ENCODE measurements at regions not wholly inside any gene's neighbourhood (a gene's known extent, or its start where the extent isn't known, plus 50 kb on each side); places are given as distances from the start of the nearest gene placed in this dataset.
"Not testable (repeated sequence)": the region's sequence is repeated elsewhere in the genome, so short reads cannot be mapped to it uniquely, and the experiment has no call there.

DNA sequence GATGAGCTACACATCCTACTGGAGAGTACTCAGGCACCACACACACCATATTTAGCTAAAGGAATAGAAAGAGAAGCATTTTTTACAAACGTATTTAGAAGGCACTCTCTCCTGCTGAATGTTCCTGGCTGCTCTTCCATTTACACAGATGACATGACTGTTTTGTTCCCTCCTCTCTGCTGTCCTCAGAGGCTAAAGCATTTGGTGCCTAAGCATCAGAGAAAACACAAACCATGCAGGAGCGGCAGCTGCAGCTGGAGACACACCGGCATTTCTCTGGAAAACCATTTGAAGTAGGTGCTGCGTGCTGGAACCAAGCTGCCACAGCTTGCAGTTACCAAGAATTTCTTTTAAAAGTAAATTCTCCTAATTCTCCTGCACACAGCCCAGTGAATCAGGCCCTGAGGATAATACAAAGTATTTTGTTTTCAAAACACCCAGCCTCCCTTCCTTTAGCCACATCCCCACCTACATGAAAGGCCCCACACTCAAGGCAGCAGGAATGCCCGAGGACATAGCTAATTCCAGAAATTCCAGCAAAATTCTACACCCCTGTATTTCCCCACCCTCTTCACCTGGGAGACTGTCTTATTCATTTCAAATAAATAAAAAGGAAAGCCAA is 488.9 kb upstream of the SOX11 start:
- no peaks in the 10 kb centered on the region for H3K36me3 ChIP-seq (ENCODE audit: control insufficient read depth, insufficient read depth, low read length)
- DNase-seq (ENCODE audit: low read depth): no peak
- CTCF ChIA-PET: no interaction called here
- H3K27me3 ChIP-seq (ENCODE audit: control insufficient read depth, insufficient read depth, low read length): no peaks in the 10 kb centered on the region
- POLR2A ChIA-PET: no interaction called here
- no peak for TF ChIP-seq CTCF (IDR thresholded peaks at IDR 0.05; ENCODE audit: insufficient read depth, low read depth, low read length)
- no peak overlapping the region for H3K4me3 ChIP-seq (ENCODE audit: low read depth, low read length)

GRCh38 chr2:5206742-5207141 is 485.4 kb upstream of the SOX11 start:
- POLR2A ChIA-PET; H3K36me3 ChIP-seq (ENCODE audit: control insufficient read depth, insufficient read depth, low read length); DNase-seq (ENCODE audit: low read depth); H3K27me3 ChIP-seq (ENCODE audit: control insufficient read depth, insufficient read depth, low read length); CTCF ChIA-PET; H3K4me3 ChIP-seq (ENCODE audit: low read depth, low read length): not testable (repeated sequence)

- no peaks in the 10 kb centered on the region for H3K36me3 ChIP-seq (ENCODE audit: control insufficient read depth, insufficient read depth, low read length)
- no peak overlapping the region for H3K4me3 ChIP-seq (ENCODE audit: low read depth, low read length)
- no peaks in the 10 kb centered on the region for H3K27me3 ChIP-seq (ENCODE audit: control insufficient read depth, insufficient read depth, low read length)
- ChIA-PET CTCF (no interaction called here), POLR2A (no interaction called here)
- TF ChIP-seq CTCF (IDR thresholded peaks at IDR 0.05; ENCODE audit: insufficient read depth, low read depth, low read length): no peak
- DNase-seq (ENCODE audit: low read depth): no peak
These were observed 476.1 kb upstream of the SOX11 start for GRCh38 chr2:5215989-5216607.

GRCh38 chr2:5227062-5227699 is 465.0 kb upstream of the SOX11 start:
- DNase-seq (ENCODE audit: low read depth): no peak
- POLR2A ChIA-PET: no interaction called here
- Histone ChIP-seq H3K27me3 (ENCODE audit: control insufficient read depth, insufficient read depth, low read length) (no peaks in the 10 kb centered on the region), H3K4me3 (ENCODE audit: low read depth, low read length) (no peak overlapping the region), H3K36me3 (ENCODE audit: control insufficient read depth, insufficient read depth, low read length) (no peaks in the 10 kb centered on the region)
- no peak for TF ChIP-seq CTCF (IDR thresholded peaks at IDR 0.05; ENCODE audit: insufficient read depth, low read depth, low read length)
- CTCF ChIA-PET: no interaction called here

- CTCF ChIA-PET: interaction anchor here (0.6 kb wide), 1 partner anchor 11 kb away, joined by 3 read pairs; no protein-coding TSS in a partner anchor
- POLR2A ChIA-PET: no interaction called here
These were observed 462.6 kb upstream of the SOX11 start for GRCh38 chr2:5229574-5229973.

More at GRCh38 chr2:5229574-5229973, 462.6 kb upstream of the SOX11 start:
- TF ChIP-seq CTCF (IDR thresholded peaks at IDR 0.05; ENCODE audit: insufficient read depth, low read depth, low read length): no peak
- no peak for DNase-seq (ENCODE audit: low read depth)
- no peaks in the 10 kb centered on the region for H3K27me3 ChIP-seq (ENCODE audit: control insufficient read depth, insufficient read depth, low read length)
- H3K4me3 ChIP-seq (ENCODE audit: low read depth, low read length): no peak overlapping the region
- H3K36me3 ChIP-seq (ENCODE audit: control insufficient read depth, insufficient read depth, low read length): no peaks in the 10 kb centered on the region

All from BJ (cell line).